ENCODE measurements at regions not wholly inside any gene's neighbourhood (a gene's known extent, or its start where the extent isn't known, plus 50 kb on each side); places are given as distances from the start of the nearest gene placed in this dataset.
"Not testable (repeated sequence)": the region's sequence is repeated elsewhere in the genome, so short reads cannot be mapped to it uniquely, and the experiment has no call there.

- no peak for DNase-seq
These were observed 1481.7 kb downstream of the AMY1C start for GRCh38 chr1:105231378-105231777.

- DNase-seq: no peak
These were observed 1493.7 kb downstream of the AMY1C start for GRCh38 chr1:105243411-105243810.

GRCh38 chr1:105243969-105244368 lies 1494.3 kb downstream of the AMY1C start:
- DNase-seq: no peak

- no peak for DNase-seq
These were observed 1505.2 kb downstream of the AMY1C start for GRCh38 chr1:105254906-105255305.

GRCh38 chr1:105260001-105260400 lies 1510.3 kb downstream of the AMY1C start:
- DNase-seq: no peak

- DNase-seq: no peak
These were observed 1521.3 kb downstream of the AMY1C start for GRCh38 chr1:105270966-105271365.

- not testable (repeated sequence) for DNase-seq
These were observed 1522.7 kb downstream of the AMY1C start for GRCh38 chr1:105272376-105272775.

GRCh38 chr1:105294838-105295237 lies 1545.1 kb downstream of the AMY1C start:
- DNase-seq: no peak

GRCh38 chr1:105310063-105310462 lies 1560.4 kb downstream of the AMY1C start:
- DNase-seq: no peak

GRCh38 chr1:105317976-105318375 lies 1568.3 kb downstream of the AMY1C start:
- no peak for DNase-seq

- DNase-seq: no peak
These were observed 1577.2 kb downstream of the AMY1C start for GRCh38 chr1:105326886-105327285.

GRCh38 chr1:105337420-105337819 lies 1587.7 kb downstream of the AMY1C start:
- no peak for DNase-seq

GRCh38 chr1:105343317-105343716 lies 1593.6 kb downstream of the AMY1C start:
- DNase-seq: no peak

- no peak for DNase-seq
These were observed 1609.8 kb downstream of the AMY1C start for GRCh38 chr1:105359457-105359856.

- no peak for DNase-seq
These were observed 1612.7 kb downstream of the AMY1C start for GRCh38 chr1:105362438-105362837.

GRCh38 chr1:105368446-105368845 lies 1618.7 kb downstream of the AMY1C start:
- no peak for DNase-seq

GRCh38 chr1:105373681-105374080 lies 1624.0 kb downstream of the AMY1C start:
- no peak for DNase-seq

- DNase-seq: no peak
These were observed 1636.8 kb downstream of the AMY1C start for GRCh38 chr1:105386489-105386888.

- no peak for DNase-seq
These were observed 1646.3 kb downstream of the AMY1C start for GRCh38 chr1:105396001-105396400.

- no peak for DNase-seq
These were observed 1649.2 kb downstream of the AMY1C start for GRCh38 chr1:105398909-105399308.

GRCh38 chr1:105399716-105400115 lies 1650.0 kb downstream of the AMY1C start:
- DNase-seq: no peak

- no peak for DNase-seq
These were observed 1640.2 kb upstream of the PRMT6 start for GRCh38 chr1:105416261-105416660.

- no peak for DNase-seq
These were observed 1637.4 kb upstream of the PRMT6 start for GRCh38 chr1:105419030-105419429.

- DNase-seq: no peak
These were observed 1628.9 kb upstream of the PRMT6 start for GRCh38 chr1:105427543-105427942.

- DNase-seq: no peak
These were observed 1619.8 kb upstream of the PRMT6 start for GRCh38 chr1:105436589-105437259.
